GM19463 (cell line): ENCODE measurements at regions not wholly inside any gene's neighbourhood (a gene's known extent, or its start where the extent isn't known, plus 50 kb on each side); places are given as distances from the start of the nearest gene placed in this dataset.
"Not testable (repeated sequence)": the region's sequence is repeated elsewhere in the genome, so short reads cannot be mapped to it uniquely, and the experiment has no call there.

Experiments
- ATAC-seq: cut with Tn5 transposase; IDR thresholded peaks from one replicate; pipeline ENCODE4 v1.9.1; 2021; ENCODE audit warnings: mild to moderate bottlenecking, moderate library complexity; ENCODE audit not compliant: unreplicated experiment

DNA sequence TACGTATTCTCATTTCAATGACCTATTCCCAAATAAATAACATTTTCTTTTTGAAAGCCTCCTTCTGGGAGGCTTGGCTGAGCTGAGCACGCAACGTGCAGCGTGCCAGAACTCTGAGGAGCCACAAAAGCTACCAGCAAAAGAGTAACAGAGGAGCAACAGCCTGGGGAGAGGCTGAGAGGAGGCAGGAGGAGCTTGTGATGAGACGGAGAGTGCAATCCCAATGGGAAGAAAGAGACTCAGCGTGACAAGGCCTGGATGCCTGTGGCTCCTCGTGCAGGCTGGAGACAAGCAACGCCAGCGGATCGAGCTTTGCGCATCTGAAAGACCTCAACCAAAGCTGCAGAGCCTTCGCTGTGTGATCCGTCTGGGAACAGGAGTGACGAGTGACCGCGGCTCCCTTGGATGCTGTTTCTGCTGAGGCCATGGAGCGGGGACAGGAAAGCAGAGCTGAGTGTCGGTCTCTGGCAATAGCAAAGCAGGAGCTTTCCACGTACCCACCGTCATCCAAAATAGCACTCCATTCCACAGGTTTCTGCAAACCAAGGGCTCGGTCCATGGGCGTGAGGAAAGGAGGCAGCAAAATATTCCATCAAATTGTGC is 171.7 kb upstream of the PFKP start:
- no peak for ATAC-seq

GRCh38 chr10:2893991-2894390 is 173.4 kb upstream of the PFKP start:
- ATAC-seq: no peak

GRCh38 chr10:2893158-2893845 is 174.0 kb upstream of the PFKP start:
- ATAC-seq: no peak

GRCh38 chr10:2891770-2892124 is 175.6 kb upstream of the PFKP start:
- no peak for ATAC-seq

DNA sequence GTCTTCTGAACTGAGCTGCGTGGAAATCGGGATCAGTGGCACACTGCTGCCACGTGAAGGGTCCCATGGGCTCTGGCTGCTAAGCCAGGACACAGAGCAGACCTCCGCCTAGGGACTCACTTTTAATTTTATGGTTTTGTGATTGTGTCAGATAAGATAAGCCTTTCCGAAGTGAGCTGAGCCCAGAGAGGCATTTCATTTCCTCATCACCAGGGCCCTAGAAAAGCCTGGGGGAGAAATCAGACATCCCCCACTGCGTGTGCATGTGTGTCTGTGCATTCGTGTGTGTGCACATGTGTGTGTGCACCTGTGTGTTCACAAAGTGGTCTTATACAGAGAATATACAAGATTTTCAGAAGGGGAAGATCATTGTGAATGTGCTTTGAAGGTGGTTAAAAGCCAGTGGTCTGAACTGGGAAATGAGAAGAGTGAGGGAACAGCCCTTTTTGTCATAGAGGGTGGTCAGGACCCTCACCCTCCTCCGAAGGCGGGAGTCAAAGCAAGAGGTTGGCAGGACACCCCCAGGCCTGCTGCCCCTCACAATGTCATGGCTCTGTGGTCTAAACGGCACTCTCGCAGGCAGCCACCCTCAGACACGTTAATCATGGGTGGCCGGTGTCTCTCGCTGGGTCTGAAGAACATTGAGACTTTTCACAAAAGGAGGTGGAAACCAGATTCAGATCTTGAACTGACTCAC is 176.1 kb upstream of the PFKP start:
- no peak for ATAC-seq

DNA sequence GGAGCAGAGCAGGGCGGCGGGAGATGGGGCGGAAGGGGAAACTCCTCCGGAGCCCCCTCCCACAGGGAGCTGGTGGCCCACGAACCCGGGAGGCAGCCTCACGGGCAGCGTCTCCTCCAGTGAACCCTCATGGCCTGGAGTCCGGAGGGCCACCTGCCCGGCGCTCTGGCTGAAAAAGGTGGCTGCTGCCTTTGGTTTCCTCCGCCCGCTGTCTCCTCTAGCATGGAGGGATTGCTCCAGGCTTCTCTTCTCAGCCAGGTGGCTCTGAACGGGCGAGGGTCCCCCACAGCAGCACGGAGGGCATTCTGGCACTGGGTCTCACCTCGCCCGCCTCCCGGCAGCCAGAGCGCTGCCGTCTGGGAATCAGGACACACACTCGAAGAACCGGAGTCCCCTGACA is 177.3 kb upstream of the PFKP start:
- no peak for ATAC-seq

GRCh38 chr10:2888403-2889004 is 178.8 kb upstream of the PFKP start:
- no peak for ATAC-seq

DNA sequence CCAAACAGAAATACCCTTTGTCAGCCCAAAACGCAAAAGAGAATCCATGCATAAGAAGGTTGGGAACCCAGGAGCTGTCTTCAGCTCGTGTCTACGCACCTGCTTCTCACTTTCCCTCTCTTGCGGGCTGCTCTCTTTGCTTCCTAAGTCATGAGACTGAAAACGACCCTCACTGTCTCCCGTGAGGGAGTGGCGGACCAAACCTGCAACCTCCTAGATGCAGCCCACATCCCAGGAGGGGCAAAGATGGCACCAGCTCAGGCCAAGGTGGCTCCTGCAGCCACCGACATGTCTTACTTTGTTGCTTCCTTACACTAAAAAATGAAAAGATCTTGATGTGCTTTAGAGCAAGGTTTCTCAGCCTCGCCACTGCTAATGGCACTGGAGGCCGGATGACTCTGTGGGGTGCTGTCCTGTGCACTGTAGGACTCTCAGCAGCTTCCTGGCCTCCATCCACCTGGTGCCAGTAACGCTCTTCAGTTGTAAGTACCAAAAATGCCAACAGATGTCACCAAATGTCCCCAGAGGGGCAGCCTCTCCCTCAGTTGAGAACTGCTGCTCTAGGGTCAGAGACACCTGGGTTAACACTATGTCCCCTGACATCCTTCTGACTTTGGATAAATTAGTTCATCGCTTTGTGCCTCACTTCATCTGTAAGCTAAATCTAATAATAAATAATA is 179.8 kb upstream of the PFKP start:
- no peak for ATAC-seq

- ATAC-seq: no peak
Observed at GRCh38 chr10:2886662-2887061, 180.7 kb upstream of the PFKP start.

DNA sequence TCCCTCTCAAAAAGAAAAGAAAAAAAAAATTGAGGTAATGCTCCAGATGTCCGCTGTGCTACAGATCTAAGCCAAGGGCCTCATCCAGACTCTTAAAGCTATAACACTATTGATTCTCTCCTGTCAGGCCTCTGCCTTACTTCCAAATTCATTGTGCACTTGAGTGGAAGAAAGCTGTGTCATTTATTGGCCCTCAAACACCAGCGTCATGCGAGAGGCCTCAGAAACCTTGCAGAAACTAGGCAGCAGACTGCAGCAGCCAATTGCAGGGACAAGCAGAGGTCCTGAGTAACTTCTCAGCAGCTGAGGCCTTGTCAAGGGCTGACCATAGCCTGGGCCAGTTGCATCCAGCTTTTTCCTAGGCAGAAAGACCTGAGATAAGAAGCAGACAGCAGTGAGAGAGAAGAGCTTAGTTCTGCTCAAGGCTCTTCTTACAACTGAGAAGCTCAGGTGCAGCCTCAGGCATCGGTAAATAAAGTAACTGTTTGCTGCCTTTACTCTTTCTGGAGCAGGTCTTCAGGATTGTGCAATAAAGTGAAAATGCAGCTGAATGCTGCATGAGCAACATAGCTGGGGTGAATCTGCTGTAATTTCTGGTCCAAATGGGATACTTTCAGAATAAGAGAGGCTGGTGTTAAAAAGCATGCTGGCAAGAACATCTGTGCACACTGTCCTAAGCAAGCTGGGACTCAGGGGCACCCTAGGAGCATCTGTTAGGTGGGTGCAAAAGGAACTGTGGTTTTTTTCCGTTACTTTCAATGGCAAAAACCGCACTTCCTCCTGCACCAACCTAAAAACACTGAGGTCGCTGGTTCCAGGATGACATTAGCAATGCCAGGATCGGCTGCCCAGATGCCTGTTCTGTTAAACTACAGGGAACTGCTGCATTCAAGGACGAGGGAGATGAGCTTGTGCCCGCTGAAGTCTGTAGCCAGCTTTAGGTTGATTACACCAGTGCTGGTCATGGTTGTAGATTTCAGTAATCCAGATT is 181.8 kb upstream of the PFKP start:
- no peak for ATAC-seq

DNA sequence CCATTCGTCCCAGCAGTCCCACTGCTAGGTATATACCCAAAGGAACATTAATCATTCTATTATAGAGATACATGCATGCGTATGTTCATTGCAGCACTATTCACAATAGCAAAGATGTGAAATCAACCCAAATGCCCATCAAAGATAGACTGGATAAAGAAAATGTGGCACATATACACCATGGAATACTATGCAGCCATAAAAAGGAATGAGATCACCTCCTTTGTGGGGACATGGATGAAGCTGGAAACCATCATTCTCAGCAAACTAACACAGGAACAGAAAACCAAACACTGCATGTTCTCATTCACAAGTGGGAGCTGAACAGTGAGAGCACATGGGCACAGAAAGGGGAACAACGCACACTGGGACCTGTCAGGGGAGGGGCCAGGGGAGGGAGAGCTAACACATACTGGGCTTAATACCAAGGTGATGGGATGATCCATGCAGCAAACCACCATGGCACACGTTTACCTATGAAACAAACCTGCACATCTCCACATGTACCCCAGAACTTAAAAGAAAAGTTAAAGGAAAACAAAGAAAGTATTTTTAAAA is 183.3 kb upstream of the PFKP start:
- not testable (repeated sequence) for ATAC-seq

DNA sequence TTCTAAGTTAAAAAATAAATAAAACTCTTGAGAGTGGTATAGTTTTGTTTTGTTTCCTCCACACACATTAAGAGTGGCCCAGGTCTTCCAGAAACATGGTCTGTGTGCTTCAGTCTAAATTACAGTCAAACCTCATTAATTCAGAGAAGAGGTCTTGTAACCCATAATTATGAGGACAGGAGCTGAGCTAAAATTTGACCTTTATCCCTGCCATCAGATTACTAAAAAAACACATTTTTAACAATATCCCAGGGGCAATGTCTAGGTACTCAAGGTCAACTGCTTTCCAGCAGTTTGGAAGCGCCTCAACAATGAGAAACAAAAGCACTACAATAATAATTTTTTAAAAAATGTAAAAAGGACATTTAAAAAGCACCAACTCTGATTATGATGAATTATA is 184.1 kb upstream of the PFKP start:
- no peak for ATAC-seq

DNA sequence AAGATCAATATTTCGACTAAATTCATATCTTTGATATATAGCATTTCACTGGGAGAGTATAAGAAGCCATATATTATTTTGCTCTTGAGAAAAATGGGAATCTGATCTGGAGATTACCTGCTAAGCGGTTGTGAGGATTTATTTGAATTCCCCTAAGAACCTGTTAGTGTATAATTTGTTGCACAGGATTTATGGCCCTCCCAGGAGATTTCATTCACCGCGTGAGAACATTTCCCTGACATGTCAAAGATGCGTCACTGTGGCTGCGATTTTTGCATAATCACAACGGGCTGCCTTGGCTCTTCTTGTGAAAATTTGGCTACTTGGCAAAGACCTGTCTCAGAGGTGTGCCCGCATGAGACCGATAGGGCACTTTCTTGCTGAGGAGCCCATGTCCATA is 184.7 kb upstream of the PFKP start:
- ATAC-seq: no peak

GRCh38 chr10:2881720-2882620 is 185.4 kb upstream of the PFKP start:
- no peak for ATAC-seq

DNA sequence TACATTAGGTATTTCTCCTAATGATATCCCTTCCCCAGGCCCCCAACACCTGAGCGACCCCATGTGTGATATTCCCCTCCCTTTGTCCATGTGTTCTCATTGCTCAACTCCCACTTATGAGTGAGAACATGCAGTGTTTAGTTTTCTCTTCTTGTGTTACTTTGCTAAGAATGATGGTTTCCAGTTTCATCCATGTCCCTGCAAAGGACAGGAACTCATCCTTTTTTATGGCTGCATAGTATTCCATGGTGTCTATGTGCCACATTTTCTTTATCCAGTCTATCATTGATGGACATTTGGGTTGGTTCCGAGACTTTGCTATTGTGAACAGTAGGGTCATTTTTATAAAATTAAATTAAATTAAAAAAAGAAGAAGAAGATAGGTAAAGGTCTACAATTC is 187.3 kb upstream of the PFKP start:
- not testable (repeated sequence) for ATAC-seq

DNA sequence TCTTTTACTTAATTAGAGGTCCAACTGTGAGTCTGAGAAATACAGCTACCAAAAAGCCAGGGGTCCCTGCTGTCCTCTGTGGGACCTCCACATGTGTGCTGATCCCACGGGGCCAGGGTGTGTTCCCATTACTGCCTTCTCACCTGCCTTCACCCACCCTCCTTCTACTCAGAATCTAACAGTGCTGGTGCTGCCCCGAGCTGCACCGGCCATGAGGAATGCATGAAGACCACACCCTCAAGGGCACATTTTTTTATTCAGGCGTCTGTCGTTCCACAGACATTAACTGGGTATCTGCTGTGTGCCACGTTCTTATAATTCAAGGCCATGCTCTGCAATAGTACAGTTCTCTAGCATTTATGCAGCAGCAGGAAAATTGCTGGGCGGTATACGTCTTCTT is 188.5 kb upstream of the PFKP start:
- ATAC-seq: no peak

DNA sequence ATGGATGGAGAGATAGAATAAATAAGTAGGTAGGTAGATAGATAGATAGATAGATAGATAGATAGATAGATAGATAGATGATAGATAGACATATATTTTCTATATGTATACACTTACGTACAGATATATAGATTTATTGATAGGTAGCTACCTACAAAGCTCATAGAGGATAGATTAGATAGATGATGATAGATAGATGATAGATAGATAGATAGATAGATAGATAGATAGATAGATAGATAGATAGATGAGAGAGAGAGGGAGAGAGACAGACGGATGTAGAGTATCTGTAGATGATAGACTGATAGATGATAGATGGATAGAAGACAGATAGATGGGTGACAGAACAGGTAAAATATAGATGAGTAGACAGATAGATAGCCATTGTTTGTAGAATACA is 191.3 kb upstream of the PFKP start:
- ATAC-seq: no peak

DNA sequence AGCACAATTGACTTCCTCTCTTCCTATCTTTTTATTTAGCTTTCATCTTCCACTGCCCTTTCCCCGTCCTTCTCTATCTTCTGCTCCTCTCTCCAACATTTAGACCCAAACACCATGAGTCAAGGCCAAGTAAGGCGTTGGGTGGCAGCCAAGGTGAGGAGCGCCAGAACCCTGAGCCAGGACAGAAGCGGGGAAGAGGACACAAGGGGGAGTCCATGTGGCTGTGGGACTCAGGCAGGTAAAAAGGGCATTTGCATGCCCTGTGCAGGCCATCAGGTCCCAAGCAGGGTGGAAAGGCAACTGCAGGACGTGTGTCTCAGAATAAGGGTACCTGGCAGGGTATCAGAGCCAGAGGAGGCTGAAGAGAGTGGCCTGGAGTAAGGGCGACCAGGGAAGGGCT is 192.4 kb upstream of the PFKP start:
- no peak for ATAC-seq

DNA sequence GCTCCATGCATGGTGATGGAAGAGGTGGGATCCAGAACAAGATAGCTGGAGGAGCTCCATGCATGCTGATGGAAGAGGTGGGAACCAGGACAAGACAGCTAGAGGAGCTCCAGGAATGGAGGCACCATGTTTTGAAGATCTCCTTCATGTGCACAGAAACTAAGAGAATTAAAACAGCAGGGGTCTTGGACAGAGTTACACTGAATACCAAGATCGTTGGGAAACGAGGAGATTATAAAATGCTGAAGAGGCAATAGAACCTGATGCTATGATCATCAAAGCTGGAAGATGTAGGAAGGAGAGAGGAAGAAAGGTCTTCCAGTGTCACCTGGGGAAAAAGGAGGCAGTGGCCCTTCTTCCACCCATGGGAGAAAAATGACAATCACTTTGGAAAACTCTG is 193.6 kb upstream of the PFKP start:
- ATAC-seq: no peak
